H9 (cell line): ENCODE measurements at regions not wholly inside any gene's neighbourhood (a gene's known extent, or its start where the extent isn't known, plus 50 kb on each side); places are given as distances from the start of the nearest gene placed in this dataset.

Experiments used
- DNase-seq: peaks from one replicate; pipeline ENCODE4 v3.0.0-alpha.2; 2017
- H2AFZ ChIP-seq: one replicate; pipeline ENCODE4 v1.6.1; 2013; ENCODE audit warnings: mild to moderate bottlenecking, low read length, control low read depth, moderate library complexity
- H2AK5ac ChIP-seq: 2 replicates; pipeline ENCODE4 v1.6.1; 2013; ENCODE audit warnings: low read length, control low read depth, mixed read lengths; ENCODE audit not compliant: insufficient read length
- H2BK120ac ChIP-seq: one replicate; pipeline ENCODE4 v1.6.1; 2013; ENCODE audit warnings: low read depth, mild to moderate bottlenecking, low read length, control low read depth, inconsistent platforms; ENCODE audit not compliant: poor library complexity, severe bottlenecking
- H2BK12ac ChIP-seq: 2 replicates; pipeline ENCODE4 v1.6.1; 2013; ENCODE audit warnings: low read length, control low read depth, mixed read lengths, low read depth; ENCODE audit not compliant: insufficient read length
- H2BK15ac ChIP-seq: 2 replicates; pipeline ENCODE4 v1.6.1; 2013; ENCODE audit warnings: low read depth, low read length, control low read depth
- H2BK20ac ChIP-seq: one replicate; pipeline ENCODE4 v1.6.1; 2013; ENCODE audit warnings: low read depth, mild to moderate bottlenecking, low read length, control low read depth, inconsistent platforms; ENCODE audit not compliant: poor library complexity, severe bottlenecking
- H2BK5ac ChIP-seq: 2 replicates; pipeline ENCODE4 v1.6.1; 2013; ENCODE audit warnings: low read length, control low read depth, mixed read lengths; ENCODE audit not compliant: insufficient read length
- H3K14ac ChIP-seq: 2 replicates; pipeline ENCODE4 v1.6.1; 2013; ENCODE audit warnings: low read length, control low read depth; ENCODE audit not compliant: insufficient read depth
- H3K18ac ChIP-seq: 2 replicates; pipeline ENCODE4 v1.6.1; 2013; ENCODE audit warnings: low read depth, mild to moderate bottlenecking, mixed read lengths, low read length, control low read depth; ENCODE audit not compliant: insufficient read length
- H3K23ac ChIP-seq: 2 replicates; pipeline ENCODE4 v1.6.1; 2013; ENCODE audit warnings: low read length, control low read depth, mixed read lengths, low read depth; ENCODE audit not compliant: insufficient read length
- H3K23me2 ChIP-seq: 2 replicates; pipeline ENCODE4 v1.6.1; 2013; ENCODE audit warnings: low read depth, mild to moderate bottlenecking, mixed read lengths, low read length, control low read depth; ENCODE audit not compliant: insufficient read length, poor library complexity, severe bottlenecking
- H3K27ac ChIP-seq: 2 replicates; pipeline ENCODE4 v1.5.1; 2013; ENCODE audit warnings: low read length, control low read depth, mixed read lengths, low read depth; ENCODE audit not compliant: insufficient read length
- H3K27me3 ChIP-seq: 2 replicates; pipeline ENCODE4 v1.6.1; 2013; ENCODE audit warnings: low read length, control low read depth, inconsistent platforms; ENCODE audit not compliant: insufficient read depth
- H3K4ac ChIP-seq: 2 replicates; pipeline ENCODE4 v1.6.1; 2013; ENCODE audit warnings: low read depth, mild to moderate bottlenecking, control low read depth, inconsistent platforms, low read length, moderate library complexity
- H3K4me1 ChIP-seq: 2 replicates; pipeline ENCODE4 v1.6.1; 2013; ENCODE audit warnings: low read length, control low read depth, inconsistent platforms; ENCODE audit not compliant: insufficient read depth
- H3K4me2 ChIP-seq: 2 replicates; pipeline ENCODE4 v1.6.1; 2013; ENCODE audit warnings: low read length, control low read depth, mixed read lengths; ENCODE audit not compliant: insufficient read length, insufficient read depth
- H3K56ac ChIP-seq: 2 replicates; pipeline ENCODE4 v1.6.1; 2013; ENCODE audit warnings: low read depth, mild to moderate bottlenecking, mixed read lengths, low read length, control low read depth; ENCODE audit not compliant: insufficient read length
- H3K79me1 ChIP-seq: 2 replicates; pipeline ENCODE4 v1.6.1; 2013; ENCODE audit warnings: low read depth, mild to moderate bottlenecking, moderate library complexity, low read length, control low read depth, inconsistent platforms; ENCODE audit not compliant: insufficient read depth, poor library complexity, severe bottlenecking
- H3K79me2 ChIP-seq: 2 replicates; pipeline ENCODE4 v1.6.1; 2013; ENCODE audit warnings: low read length, control low read depth, inconsistent platforms; ENCODE audit not compliant: insufficient read depth
- H3K9ac ChIP-seq: 2 replicates; pipeline ENCODE4 v1.6.1; 2013; ENCODE audit warnings: low read length, control low read depth, mixed read lengths; ENCODE audit not compliant: insufficient read length; ENCODE audit errors: extremely low read depth
- H3K9me3 ChIP-seq: one replicate; pipeline ENCODE4 v1.6.1; 2013; ENCODE audit warnings: low read depth, low read length, inconsistent platforms; ENCODE audit not compliant: control insufficient read depth
- H3T11ph ChIP-seq: one replicate; pipeline ENCODE4 v1.6.1; 2013; ENCODE audit warnings: mild to moderate bottlenecking, low read length, control low read depth, inconsistent platforms
- H4K20me1 ChIP-seq: one replicate; pipeline ENCODE4 v1.6.1; 2013; ENCODE audit not compliant: control insufficient read depth, insufficient read length, insufficient read depth
- H4K5ac ChIP-seq: 2 replicates; pipeline ENCODE4 v1.6.1; 2013; ENCODE audit warnings: low read depth, mild to moderate bottlenecking, mixed read lengths, low read length, control low read depth; ENCODE audit not compliant: insufficient read length
- H4K8ac ChIP-seq: replicated peaks from 2 replicates; pipeline ENCODE4 v1.6.1; 2013; ENCODE audit warnings: low read length, control low read depth, mixed read lengths, low read depth; ENCODE audit not compliant: insufficient read length
- H4K91ac ChIP-seq: 2 replicates; pipeline ENCODE4 v1.6.1; 2013; ENCODE audit warnings: low read depth, mild to moderate bottlenecking, moderate library complexity, mixed read lengths, low read length, control low read depth; ENCODE audit not compliant: insufficient read length
- H3K27ac Mint-ChIP-seq, 3 experiments: 2 replicates in 2 of 3; 3 replicates in 1 of 3; pipeline ENCODE4 v1.8.0; 2020 to 2021; ENCODE audit warnings: mixed read lengths in 3 of 3, mild to moderate bottlenecking in 1 of 3, moderate library complexity in 1 of 3
- H3K27me3 Mint-ChIP-seq: 2 replicates; pipeline ENCODE4 v1.8.0; 2021; ENCODE audit warnings: low read depth, mild to moderate bottlenecking, moderate library complexity, mixed read lengths
- H3K36me3 Mint-ChIP-seq, 3 experiments: 2 replicates in 2 of 3; 3 replicates in 1 of 3; pipeline ENCODE4 v1.8.0; 2020 to 2021; ENCODE audit warnings: low read depth in 3 of 3, mixed read lengths in 3 of 3; ENCODE audit not compliant: insufficient read depth in 1 of 3
- H3K4me1 Mint-ChIP-seq, 2 experiments: 2 replicates each; pipeline ENCODE4 v1.8.0; 2020; ENCODE audit warnings: mixed read lengths in 2 of 2
- H3K4me3 Mint-ChIP-seq, 2 experiments: 2 replicates in 1 of 2; 3 replicates in 1 of 2; pipeline ENCODE4 v1.8.0; 2020 to 2021; ENCODE audit warnings: mild to moderate bottlenecking in 2 of 2, mixed read lengths in 2 of 2, moderate library complexity in 1 of 2
- H3K9me3 Mint-ChIP-seq, 2 experiments: 2 replicates in 1 of 2; 3 replicates in 1 of 2; pipeline ENCODE4 v1.8.0; 2020; ENCODE audit warnings: mild to moderate bottlenecking in 2 of 2, mixed read lengths in 2 of 2, moderate library complexity in 1 of 2
- CTCF ChIP-seq: fragments of 200-600 bp; sonication (generic); conservative IDR thresholded peaks from 3 replicates; pipeline ENCODE4 v1.8.0; 2021; ENCODE audit warnings: antibody characterized with exemption, mild to moderate bottlenecking
- WGBS: extraction: QIAGEN DNeasy Blood & Tissue Kit; methylation state at CpG from one replicate; pipeline ENCODE4 v1.1.7; 2013; ENCODE audit warnings: missing lambda C conversion rate, low lambda C conversion rate, mixed read lengths; ENCODE audit not compliant: insufficient read length; ENCODE audit errors: extremely low coverage; 5-methylcytosine and 5-hydroxymethylcytosine counted together

- no peaks in the 10 kb centered on the region; a peak in 1 of 7 replicates for H3K36me3 Mint-ChIP-seq
- H3K4me2 ChIP-seq, result no peak overlapping the region
- peaks cover 4% of the 10 kb centered on the region; the same call in 1 of the 2 replicates for H3K4me1 ChIP-seq
- H3K4me1 Mint-ChIP-seq, result peaks cover 30 to 32% of the 10 kb centered on the region in 2 experiments
- H3K14ac ChIP-seq, result no peak overlapping the region
- no peak overlapping the region for H4K91ac ChIP-seq
- no peak overlapping the region for H2BK120ac ChIP-seq
- H3T11ph ChIP-seq, result no peak overlapping the region
- DNase-seq, result no peak
- no peaks in the 10 kb centered on the region for H3K79me2 ChIP-seq
- no peaks in the 10 kb centered on the region for H3K23me2 ChIP-seq
- H4K8ac ChIP-seq, result no peak overlapping the region
- no peaks in the 10 kb centered on the region for H3K9me3 ChIP-seq
- no peak overlapping the region for H2BK15ac ChIP-seq
- no peak overlapping the region for H2BK5ac ChIP-seq
- no peak overlapping the region for H3K23ac ChIP-seq
- no peak overlapping the region for H3K4me3 Mint-ChIP-seq
- H3K9ac ChIP-seq, result no peak overlapping the region
- H3K18ac ChIP-seq, result no peak overlapping the region
- H2BK12ac ChIP-seq, result no peak overlapping the region
- no CpG with 5 or more reads among the region's 18 CpGs for WGBS
- H2AFZ ChIP-seq, result no peak overlapping the region
- no peak overlapping the region for H2BK20ac ChIP-seq
- no peaks in the 10 kb centered on the region for H4K20me1 ChIP-seq
- H3K27ac ChIP-seq, result no peak overlapping the region
- no peak overlapping the region for H3K27ac Mint-ChIP-seq
- H3K27me3 ChIP-seq, result no peaks in the 10 kb centered on the region
- H3K4ac ChIP-seq, result no peak overlapping the region
- H3K79me1 ChIP-seq, result no peaks in the 10 kb centered on the region
- H2AK5ac ChIP-seq, result no peak overlapping the region
- no peak overlapping the region for H3K56ac ChIP-seq
- no peak overlapping the region for H4K5ac ChIP-seq
- no peak for TF ChIP-seq CTCF
- H3K27me3 Mint-ChIP-seq, result no peaks in the 10 kb centered on the region; the same call in 1 of the 2 replicates
- peaks cover 0 to 2% of the 10 kb centered on the region in 2 experiments; a peak in 1 of 5 replicates for H3K9me3 Mint-ChIP-seq
These were observed 197.2 kb downstream of the SEMA6A start for GRCh38 chr5:116377276-116378006.
